ENCODE measurements at regions not wholly inside any gene's neighbourhood (a gene's known extent, or its start where the extent isn't known, plus 50 kb on each side); places are given as distances from the start of the nearest gene placed in this dataset.
"Not testable (repeated sequence)": the region's sequence is repeated elsewhere in the genome, so short reads cannot be mapped to it uniquely, and the experiment has no call there.

GRCh38 chr14:83085725-83086124, 1552.1 kb upstream of the SEL1L start:
- Mint-ChIP-seq H3K27ac (no peak overlapping the region), H3K9me3 (no peaks in the 10 kb centered on the region), H3K36me3 (ENCODE audit: low read depth) (no peaks in the 10 kb centered on the region), H3K27me3 (ENCODE audit: low read depth) (no peaks in the 10 kb centered on the region), H3K4me1 (no peaks in the 10 kb centered on the region), H3K4me3 (no peak overlapping the region)
- no peak for TF ChIP-seq CTCF (IDR thresholded peaks at IDR 0.05; ENCODE audit: unreplicated experiment in 3 of 3)

- H3K27me3 Mint-ChIP-seq (ENCODE audit: low read depth); H3K9me3 Mint-ChIP-seq; H3K4me1 Mint-ChIP-seq; H3K36me3 Mint-ChIP-seq (ENCODE audit: low read depth); H3K4me3 Mint-ChIP-seq; H3K27ac Mint-ChIP-seq: not testable (repeated sequence)
Observed at GRCh38 chr14:83091991-83092956, 1558.6 kb upstream of the SEL1L start.

GRCh38 chr14:83096092-83096491, 1562.4 kb upstream of the SEL1L start:
- TF ChIP-seq CTCF (IDR thresholded peaks at IDR 0.05; ENCODE audit: unreplicated experiment in 3 of 3), result no peak
- no peaks in the 10 kb centered on the region for H3K9me3 Mint-ChIP-seq
- H3K27me3 Mint-ChIP-seq (ENCODE audit: low read depth), result no peaks in the 10 kb centered on the region

GRCh38 chr14:83101846-83102245, 1568.2 kb upstream of the SEL1L start:
- peaks cover 5% of the 10 kb centered on the region for H3K9me3 Mint-ChIP-seq

More at GRCh38 chr14:83096092-83096491, 1562.4 kb upstream of the SEL1L start:
- Mint-ChIP-seq H3K4me3 (no peak overlapping the region), H3K4me1 (no peaks in the 10 kb centered on the region), H3K27ac (no peak overlapping the region), H3K36me3 (ENCODE audit: low read depth) (no peaks in the 10 kb centered on the region)

GRCh38 chr14:83118029-83118428, 1584.4 kb upstream of the SEL1L start:
- H3K36me3 Mint-ChIP-seq (ENCODE audit: low read depth), result no peaks in the 10 kb centered on the region
- peaks cover 10% of the 10 kb centered on the region for H3K4me1 Mint-ChIP-seq
- H3K27me3 Mint-ChIP-seq (ENCODE audit: low read depth), result no peaks in the 10 kb centered on the region
- no peak for TF ChIP-seq CTCF (IDR thresholded peaks at IDR 0.05; ENCODE audit: unreplicated experiment in 3 of 3)
- H3K4me3 Mint-ChIP-seq, result no peak overlapping the region
- no peaks in the 10 kb centered on the region for H3K9me3 Mint-ChIP-seq
- H3K27ac Mint-ChIP-seq, result peak overlapping the region in 1 of 3 experiments; percentile 76

More at GRCh38 chr14:83101846-83102245, 1568.2 kb upstream of the SEL1L start:
- TF ChIP-seq CTCF (IDR thresholded peaks at IDR 0.05; ENCODE audit: unreplicated experiment in 3 of 3), result no peak
- Mint-ChIP-seq H3K36me3 (ENCODE audit: low read depth) (no peaks in the 10 kb centered on the region), H3K27me3 (ENCODE audit: low read depth) (no peaks in the 10 kb centered on the region), H3K27ac (no peak overlapping the region), H3K4me1 (no peaks in the 10 kb centered on the region), H3K4me3 (no peak overlapping the region)

- Mint-ChIP-seq H3K9me3 (no peaks in the 10 kb centered on the region), H3K4me3 (no peak overlapping the region), H3K4me1 (peaks cover 10% of the 10 kb centered on the region), H3K27me3 (ENCODE audit: low read depth) (no peaks in the 10 kb centered on the region), H3K27ac (no peak overlapping the region), H3K36me3 (ENCODE audit: low read depth) (no peaks in the 10 kb centered on the region)
- no peak for TF ChIP-seq CTCF (IDR thresholded peaks at IDR 0.05; ENCODE audit: unreplicated experiment in 3 of 3)
Observed at GRCh38 chr14:83120187-83120586, 1586.5 kb upstream of the SEL1L start.
